ENCODE measurements at regions not wholly inside any gene's neighbourhood (a gene's known extent, or its start where the extent isn't known, plus 50 kb on each side); places are given as distances from the start of the nearest gene placed in this dataset.

DNA sequence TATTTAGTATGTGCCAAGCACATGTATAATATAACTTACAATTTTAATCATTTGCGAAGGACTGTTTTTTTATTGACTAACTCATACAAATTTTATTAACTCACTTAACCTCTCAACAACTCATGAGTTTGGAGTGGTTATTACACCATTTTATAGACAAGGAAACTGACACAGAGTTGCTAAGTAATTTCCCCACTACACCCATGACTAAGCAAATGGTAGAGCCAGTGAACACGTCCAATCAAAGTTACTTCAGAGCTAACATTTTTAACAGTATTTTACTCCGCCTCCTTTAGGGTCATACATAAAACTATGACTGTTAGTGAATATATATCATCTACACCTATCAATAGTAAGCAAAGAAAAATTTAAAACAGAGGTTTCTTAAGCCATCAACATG lies 556.7 kb upstream of the FSIP2 start:
- in situ Hi-C loops (cut with MboI) (no loop called here), intact Hi-C loops (cut with micrococcal nuclease) (no loop called here)
- DNase-seq (ENCODE audit: extremely low read depth in 1 of 4, low spot score in 3 of 4) (peak in 1 of 4 experiments; percentile 8), ATAC-seq (no peak), FAIRE-seq (no peak)
- BruUV-seq (replicated peaks), result no TSS peak
- POLR2A ChIA-PET, result no interaction called here
- Histone ChIP-seq H3K9me1 (ENCODE audit: control insufficient read depth, insufficient read depth, low read length) (no peaks in the 10 kb centered on the region), H3K27me3 (ENCODE audit: control insufficient read depth in 2 of 2, insufficient read depth in 2 of 2, low read length in 2 of 2) (no peaks in the 10 kb centered on the region), H3K27ac (ENCODE audit: extremely low read depth, low read depth, low read length) (no peak overlapping the region), H4K20me1 (replicated peaks; ENCODE audit: control insufficient read depth, insufficient read depth, low read length) (no peaks in the 10 kb centered on the region), H2AFZ (ENCODE audit: low read depth, low read length) (no peak overlapping the region), H3K4me3 (no peak overlapping the region), H3K79me2 (ENCODE audit: control insufficient read depth, insufficient read depth, low read length) (no peaks in the 10 kb centered on the region), H3K36me3 (ENCODE audit: control insufficient read depth, insufficient read depth, low read length) (no peaks in the 10 kb centered on the region), H3K9me3 (replicated peaks; ENCODE audit: control insufficient read depth, insufficient read depth, low read depth, low read length) (peaks cover 2% of the 10 kb centered on the region), H3K4me2 (ENCODE audit: insufficient read depth, low read length) (no peak overlapping the region), H3K4me1 (replicated peaks in 1 of 2; ENCODE audit: control insufficient read depth in 2 of 2, insufficient read depth in 2 of 2, low read length in 2 of 2) (no peaks in the 10 kb centered on the region), H3K9ac (ENCODE audit: insufficient read depth in 1 of 2, low read depth in 2 of 2, low read length in 2 of 2) (no peak overlapping the region)
- CTCF ChIA-PET (ENCODE audit: low intra/inter-chr PET ratio), result no interaction called here
- WGBS (ENCODE audit: insufficient coverage, low coverage, missing lambda C conversion rate), result 1% methylated on average over 3 of the region's 3 CpGs
- TF ChIP-seq TRIM24 (IDR thresholded peaks at IDR 0.05), result no peak
- TF ChIP-seq, protein P1, sequence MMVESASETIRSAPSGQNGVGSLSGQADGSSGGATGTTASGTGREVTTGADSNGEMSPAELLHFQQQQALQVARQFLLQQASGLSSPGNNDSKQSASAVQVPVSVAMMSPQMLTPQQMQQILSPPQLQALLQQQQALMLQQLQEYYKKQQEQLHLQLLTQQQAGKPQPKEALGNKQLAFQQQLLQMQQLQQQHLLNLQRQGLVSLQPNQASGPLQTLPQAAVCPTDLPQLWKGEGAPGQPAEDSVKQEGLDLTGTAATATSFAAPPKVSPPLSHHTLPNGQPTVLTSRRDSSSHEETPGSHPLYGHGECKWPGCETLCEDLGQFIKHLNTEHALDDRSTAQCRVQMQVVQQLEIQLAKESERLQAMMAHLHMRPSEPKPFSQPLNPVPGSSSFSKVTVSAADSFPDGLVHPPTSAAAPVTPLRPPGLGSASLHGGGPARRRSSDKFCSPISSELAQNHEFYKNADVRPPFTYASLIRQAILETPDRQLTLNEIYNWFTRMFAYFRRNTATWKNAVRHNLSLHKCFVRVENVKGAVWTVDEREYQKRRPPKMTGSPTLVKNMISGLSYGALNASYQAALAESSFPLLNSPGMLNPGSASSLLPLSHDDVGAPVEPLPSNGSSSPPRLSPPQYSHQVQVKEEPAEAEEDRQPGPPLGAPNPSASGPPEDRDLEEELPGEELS (CRISPR knock-in tag; IDR thresholded peaks at IDR 0.05; ENCODE audit: borderline replicate concordance), result no peak
- TF ChIP-seq NCOA4 (IDR thresholded peaks at IDR 0.05; ENCODE audit: partially characterized antibody), result no peak
- TF ChIP-seq ZNF408 (CRISPR knock-in tag; IDR thresholded peaks at IDR 0.05; ENCODE audit: low read depth), result no peak
- TF ChIP-seq, protein P2, sequence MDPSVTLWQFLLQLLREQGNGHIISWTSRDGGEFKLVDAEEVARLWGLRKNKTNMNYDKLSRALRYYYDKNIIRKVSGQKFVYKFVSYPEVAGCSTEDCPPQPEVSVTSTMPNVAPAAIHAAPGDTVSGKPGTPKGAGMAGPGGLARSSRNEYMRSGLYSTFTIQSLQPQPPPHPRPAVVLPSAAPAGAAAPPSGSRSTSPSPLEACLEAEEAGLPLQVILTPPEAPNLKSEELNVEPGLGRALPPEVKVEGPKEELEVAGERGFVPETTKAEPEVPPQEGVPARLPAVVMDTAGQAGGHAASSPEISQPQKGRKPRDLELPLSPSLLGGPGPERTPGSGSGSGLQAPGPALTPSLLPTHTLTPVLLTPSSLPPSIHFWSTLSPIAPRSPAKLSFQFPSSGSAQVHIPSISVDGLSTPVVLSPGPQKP (CRISPR knock-in tag; IDR thresholded peaks at IDR 0.05), result no peak
- TF ChIP-seq, protein P3, sequence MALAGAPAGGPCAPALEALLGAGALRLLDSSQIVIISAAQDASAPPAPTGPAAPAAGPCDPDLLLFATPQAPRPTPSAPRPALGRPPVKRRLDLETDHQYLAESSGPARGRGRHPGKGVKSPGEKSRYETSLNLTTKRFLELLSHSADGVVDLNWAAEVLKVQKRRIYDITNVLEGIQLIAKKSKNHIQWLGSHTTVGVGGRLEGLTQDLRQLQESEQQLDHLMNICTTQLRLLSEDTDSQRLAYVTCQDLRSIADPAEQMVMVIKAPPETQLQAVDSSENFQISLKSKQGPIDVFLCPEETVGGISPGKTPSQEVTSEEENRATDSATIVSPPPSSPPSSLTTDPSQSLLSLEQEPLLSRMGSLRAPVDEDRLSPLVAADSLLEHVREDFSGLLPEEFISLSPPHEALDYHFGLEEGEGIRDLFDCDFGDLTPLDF (CRISPR knock-in tag; IDR thresholded peaks at IDR 0.05), result no peak
- no peak for TF ChIP-seq ZNF57 (CRISPR knock-in tag; IDR thresholded peaks at IDR 0.05)
- TF ChIP-seq HLTF (IDR thresholded peaks at IDR 0.05), result no peak
- TF ChIP-seq, protein P4, sequence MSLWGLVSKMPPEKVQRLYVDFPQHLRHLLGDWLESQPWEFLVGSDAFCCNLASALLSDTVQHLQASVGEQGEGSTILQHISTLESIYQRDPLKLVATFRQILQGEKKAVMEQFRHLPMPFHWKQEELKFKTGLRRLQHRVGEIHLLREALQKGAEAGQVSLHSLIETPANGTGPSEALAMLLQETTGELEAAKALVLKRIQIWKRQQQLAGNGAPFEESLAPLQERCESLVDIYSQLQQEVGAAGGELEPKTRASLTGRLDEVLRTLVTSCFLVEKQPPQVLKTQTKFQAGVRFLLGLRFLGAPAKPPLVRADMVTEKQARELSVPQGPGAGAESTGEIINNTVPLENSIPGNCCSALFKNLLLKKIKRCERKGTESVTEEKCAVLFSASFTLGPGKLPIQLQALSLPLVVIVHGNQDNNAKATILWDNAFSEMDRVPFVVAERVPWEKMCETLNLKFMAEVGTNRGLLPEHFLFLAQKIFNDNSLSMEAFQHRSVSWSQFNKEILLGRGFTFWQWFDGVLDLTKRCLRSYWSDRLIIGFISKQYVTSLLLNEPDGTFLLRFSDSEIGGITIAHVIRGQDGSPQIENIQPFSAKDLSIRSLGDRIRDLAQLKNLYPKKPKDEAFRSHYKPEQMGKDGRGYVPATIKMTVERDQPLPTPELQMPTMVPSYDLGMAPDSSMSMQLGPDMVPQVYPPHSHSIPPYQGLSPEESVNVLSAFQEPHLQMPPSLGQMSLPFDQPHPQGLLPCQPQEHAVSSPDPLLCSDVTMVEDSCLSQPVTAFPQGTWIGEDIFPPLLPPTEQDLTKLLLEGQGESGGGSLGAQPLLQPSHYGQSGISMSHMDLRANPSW (CRISPR knock-in tag; IDR thresholded peaks at IDR 0.05), result no peak
- no peak for TF ChIP-seq FOXM1 (IDR thresholded peaks at IDR 0.05; ENCODE audit: low read depth)
- no peak for TF ChIP-seq FOXM1 (CRISPR knock-in tag; IDR thresholded peaks at IDR 0.05; ENCODE audit: low read depth)
- no peak for TF ChIP-seq POLR2B (IDR thresholded peaks at IDR 0.05; ENCODE audit: low read depth, partially characterized antibody)
- TF ChIP-seq, protein P5, sequence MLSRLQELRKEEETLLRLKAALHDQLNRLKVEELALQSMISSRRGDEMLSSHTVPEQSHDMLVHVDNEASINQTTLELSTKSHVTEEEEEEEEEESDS (CRISPR knock-in tag; IDR thresholded peaks at IDR 0.05), result no peak
- TF ChIP-seq, protein P6, sequence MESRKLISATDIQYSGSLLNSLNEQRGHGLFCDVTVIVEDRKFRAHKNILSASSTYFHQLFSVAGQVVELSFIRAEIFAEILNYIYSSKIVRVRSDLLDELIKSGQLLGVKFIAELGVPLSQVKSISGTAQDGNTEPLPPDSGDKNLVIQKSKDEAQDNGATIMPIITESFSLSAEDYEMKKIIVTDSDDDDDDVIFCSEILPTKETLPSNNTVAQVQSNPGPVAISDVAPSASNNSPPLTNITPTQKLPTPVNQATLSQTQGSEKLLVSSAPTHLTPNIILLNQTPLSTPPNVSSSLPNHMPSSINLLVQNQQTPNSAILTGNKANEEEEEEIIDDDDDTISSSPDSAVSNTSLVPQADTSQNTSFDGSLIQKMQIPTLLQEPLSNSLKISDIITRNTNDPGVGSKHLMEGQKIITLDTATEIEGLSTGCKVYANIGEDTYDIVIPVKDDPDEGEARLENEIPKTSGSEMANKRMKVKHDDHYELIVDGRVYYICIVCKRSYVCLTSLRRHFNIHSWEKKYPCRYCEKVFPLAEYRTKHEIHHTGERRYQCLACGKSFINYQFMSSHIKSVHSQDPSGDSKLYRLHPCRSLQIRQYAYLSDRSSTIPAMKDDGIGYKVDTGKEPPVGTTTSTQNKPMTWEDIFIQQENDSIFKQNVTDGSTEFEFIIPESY (CRISPR knock-in tag; IDR thresholded peaks at IDR 0.05), result no peak
- no peak for TF ChIP-seq ZNF282 (CRISPR knock-in tag; IDR thresholded peaks at IDR 0.05)
- TF ChIP-seq FOXP1 (CRISPR knock-in tag; IDR thresholded peaks at IDR 0.05), result no peak
